ENCODE measurements at regions not wholly inside any gene's neighbourhood (a gene's known extent, or its start where the extent isn't known, plus 50 kb on each side); places are given as distances from the start of the nearest gene placed in this dataset.

DNA sequence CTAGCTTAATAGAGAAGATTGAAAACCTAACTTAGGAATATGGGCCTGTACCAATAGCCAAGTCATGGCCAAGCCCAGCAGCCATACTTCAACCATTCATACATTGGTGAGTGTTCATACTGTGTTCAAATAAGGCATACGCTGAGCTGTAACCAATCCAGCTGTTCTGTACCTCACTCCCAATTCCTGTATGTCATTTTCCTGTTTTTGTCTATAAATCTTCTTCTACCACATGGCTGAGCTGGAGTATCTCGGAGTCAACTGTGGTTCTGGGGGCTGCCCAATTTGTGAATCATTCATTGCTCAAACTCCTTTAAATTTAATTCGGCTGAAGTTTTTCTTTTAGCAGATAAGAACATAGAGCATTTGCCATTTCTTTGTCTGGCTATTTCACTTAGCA lies 195.3 kb upstream of the ANKRD50 start:
- TF ChIP-seq, protein P1, sequence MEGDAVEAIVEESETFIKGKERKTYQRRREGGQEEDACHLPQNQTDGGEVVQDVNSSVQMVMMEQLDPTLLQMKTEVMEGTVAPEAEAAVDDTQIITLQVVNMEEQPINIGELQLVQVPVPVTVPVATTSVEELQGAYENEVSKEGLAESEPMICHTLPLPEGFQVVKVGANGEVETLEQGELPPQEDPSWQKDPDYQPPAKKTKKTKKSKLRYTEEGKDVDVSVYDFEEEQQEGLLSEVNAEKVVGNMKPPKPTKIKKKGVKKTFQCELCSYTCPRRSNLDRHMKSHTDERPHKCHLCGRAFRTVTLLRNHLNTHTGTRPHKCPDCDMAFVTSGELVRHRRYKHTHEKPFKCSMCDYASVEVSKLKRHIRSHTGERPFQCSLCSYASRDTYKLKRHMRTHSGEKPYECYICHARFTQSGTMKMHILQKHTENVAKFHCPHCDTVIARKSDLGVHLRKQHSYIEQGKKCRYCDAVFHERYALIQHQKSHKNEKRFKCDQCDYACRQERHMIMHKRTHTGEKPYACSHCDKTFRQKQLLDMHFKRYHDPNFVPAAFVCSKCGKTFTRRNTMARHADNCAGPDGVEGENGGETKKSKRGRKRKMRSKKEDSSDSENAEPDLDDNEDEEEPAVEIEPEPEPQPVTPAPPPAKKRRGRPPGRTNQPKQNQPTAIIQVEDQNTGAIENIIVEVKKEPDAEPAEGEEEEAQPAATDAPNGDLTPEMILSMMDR (IDR thresholded peaks at IDR 0.05; ENCODE audit: low read depth, low read length) = no peak
- no peak for TF ChIP-seq EZH2phosphoT487 (IDR thresholded peaks at IDR 0.05; ENCODE audit: low read depth)

Data from OCI-LY3 (cell line).